ENCODE measurements at regions not wholly inside any gene's neighbourhood (a gene's known extent, or its start where the extent isn't known, plus 50 kb on each side); places are given as distances from the start of the nearest gene placed in this dataset.

GRCh38 chr3:177640319-177640965 lies 443.2 kb upstream of the TBL1XR1 start:
- TF ChIP-seq CTCF (IDR thresholded peaks at IDR 0.05) (no peak), POLR2A (IDR thresholded peaks at IDR 0.05) (no peak), EP300 (IDR thresholded peaks at IDR 0.05) (no peak), POLR2AphosphoS5 (IDR thresholded peaks at IDR 0.05) (no peak)
